CD14-positive monocyte (primary cell): ENCODE measurements at regions not wholly inside any gene's neighbourhood (a gene's known extent, or its start where the extent isn't known, plus 50 kb on each side); places are given as distances from the start of the nearest gene placed in this dataset.
A peak's percentile ranks its signal among the peaks of the same experiment; 100 is the strongest.

Experiments used
- DNase-seq, 3 donors: peaks; one replicate each; pipeline ENCODE4 v3.0.0-alpha.2; 2011 to 2022
- H2AFZ ChIP-seq: 2 replicates; pipeline ENCODE4 v1.6.0; 2012; ENCODE audit warnings: mild to moderate bottlenecking, low read depth, low read length, inconsistent platforms; ENCODE audit not compliant: insufficient read depth, poor library complexity, severe bottlenecking
- H3K27ac ChIP-seq, 2 donors: 1 replicate in 1 of 2; 2 replicates in 1 of 2; pipeline ENCODE4 v1.5.1; 2012 to 2013; ENCODE audit warnings: low read length in 2 of 2, control low read depth in 1 of 2, inconsistent platforms in 1 of 2, low read depth in 1 of 2, mild to moderate bottlenecking in 1 of 2
- H3K27me3 ChIP-seq, 2 donors: one replicate each; pipeline versions ENCODE4 v1.6.0 to v1.6.1; 2011 to 2013; ENCODE audit warnings: low read length in 2 of 2; ENCODE audit not compliant: control insufficient read depth in 2 of 2, insufficient read depth in 2 of 2
- H3K36me3 ChIP-seq, 2 donors: replicated peaks in 1 of 2; 1 replicate in 1 of 2; 2 replicates in 1 of 2; pipeline versions ENCODE4 v1.5.1 to v1.6.1; 2012 to 2013; ENCODE audit warnings: low read length in 2 of 2, control low read depth in 1 of 2, inconsistent platforms in 1 of 2, mild to moderate bottlenecking in 1 of 2; ENCODE audit not compliant: insufficient read depth in 2 of 2, control insufficient read depth in 1 of 2
- H3K4me1 ChIP-seq, 2 donors: 1 replicate in 1 of 2; 2 replicates in 1 of 2; pipeline versions ENCODE4 v1.5.1 to v1.6.1; 2012 to 2013; ENCODE audit warnings: low read length in 2 of 2, control low read depth in 1 of 2, inconsistent platforms in 1 of 2, mild to moderate bottlenecking in 1 of 2, moderate library complexity in 1 of 2; ENCODE audit not compliant: insufficient read depth in 2 of 2, control insufficient read depth in 1 of 2
- H3K4me2 ChIP-seq: replicated peaks from 2 replicates; pipeline ENCODE3; 2012; ENCODE audit warnings: low read length, moderate library complexity, mild to moderate bottlenecking; ENCODE audit not compliant: poor library complexity, severe bottlenecking; ENCODE audit errors: extremely low read depth
- H3K4me3 ChIP-seq, 3 experiments: fragments of 200-600 bp in 1 of 3; sonication (generic) in 1 of 3; replicated peaks in 1 of 3; 1 replicate in 2 of 3; 2 replicates in 1 of 3; pipeline ENCODE4 v1.5.1; 2011 to 2013; ENCODE audit warnings: low read length in 3 of 3, mild to moderate bottlenecking in 3 of 3, control low read depth in 2 of 3, low read depth in 2 of 3, inconsistent platforms in 1 of 3, moderate library complexity in 1 of 3
- H3K79me2 ChIP-seq: 2 replicates; pipeline ENCODE4 v1.6.0; 2012; ENCODE audit warnings: mild to moderate bottlenecking, control low read depth, inconsistent platforms, low read length, moderate library complexity; ENCODE audit not compliant: insufficient read depth
- H3K9ac ChIP-seq: 2 replicates; pipeline ENCODE4 v1.6.0; 2017; ENCODE audit warnings: low read length, mild to moderate bottlenecking; ENCODE audit not compliant: insufficient read depth, poor library complexity, severe bottlenecking
- H3K9me3 ChIP-seq, 2 donors: replicated peaks in 1 of 2; 1 replicate in 1 of 2; 2 replicates in 1 of 2; pipeline versions ENCODE4 v1.5.1 to v1.6.1; 2012 to 2013; ENCODE audit warnings: low read length in 2 of 2, control low read depth in 1 of 2; ENCODE audit not compliant: control insufficient read depth in 1 of 2, insufficient read depth in 1 of 2
- H4K20me1 ChIP-seq: 2 replicates; pipeline ENCODE4 v1.6.0; 2012; ENCODE audit warnings: mild to moderate bottlenecking, low read length, control low read depth, moderate library complexity; ENCODE audit not compliant: insufficient read depth
- H3K27ac Mint-ChIP-seq, 7 donors: one replicate each; pipeline ENCODE4 v1.8.0; 2020; ENCODE audit warnings: mild to moderate bottlenecking in 7 of 7, mixed read lengths in 7 of 7, moderate library complexity in 6 of 7, inconsistent platforms in 2 of 7
- H3K27me3 Mint-ChIP-seq, 3 donors: one replicate each; pipeline ENCODE4 v1.8.0; 2021 to 2022; ENCODE audit warnings: low read depth in 3 of 3, mild to moderate bottlenecking in 3 of 3, mixed read lengths in 3 of 3, moderate library complexity in 3 of 3, inconsistent platforms in 1 of 3
- H3K36me3 Mint-ChIP-seq, 2 donors: one replicate each; pipeline ENCODE4 v1.8.0; 2020; ENCODE audit warnings: mixed read lengths in 2 of 2, inconsistent platforms in 1 of 2, mild to moderate bottlenecking in 1 of 2
- H3K4me1 Mint-ChIP-seq: one replicate; pipeline ENCODE4 v1.8.0; 2020; ENCODE audit warnings: mild to moderate bottlenecking, mixed read lengths
- H3K4me3 Mint-ChIP-seq, 2 donors: one replicate each; pipeline ENCODE4 v1.8.0; 2020; ENCODE audit warnings: mild to moderate bottlenecking in 2 of 2, mixed read lengths in 2 of 2, moderate library complexity in 1 of 2
- H3K9me3 Mint-ChIP-seq, 7 donors: one replicate each; pipeline ENCODE4 v1.8.0; 2020 to 2022; ENCODE audit warnings: mixed read lengths in 7 of 7, mild to moderate bottlenecking in 6 of 7, moderate library complexity in 6 of 7, inconsistent platforms in 2 of 7
- CTCF ChIP-seq: fragments of 200-600 bp; IDR thresholded peaks from one replicate; pipeline ENCODE4 v1.8.0; 2022; ENCODE audit warnings: antibody characterized with exemption, mild to moderate bottlenecking
- WGBS: methylation state at CpG from one replicate; pipeline ENCODE4 v1.1.5; 2013; ENCODE audit warnings: missing lambda C conversion rate; ENCODE audit not compliant: insufficient coverage; 5-methylcytosine and 5-hydroxymethylcytosine counted together
- intact Hi-C, 2 donors: fragments of 100-400 bp; cut with micrococcal nuclease; formaldehyde crosslinking; loops; one replicate each; pipeline versions ENCODE4 v1.15.0 to v1.15.1; 2023

- intact Hi-C loops = no loop called here
These were observed 397.4 kb upstream of the MEF2C start for GRCh38 chr5:89280103-89281037.

More at GRCh38 chr5:89280103-89281037, 397.4 kb upstream of the MEF2C start:
- Mint-ChIP-seq H3K36me3 (peaks cover 2 to 3% of the 10 kb centered on the region in 2 donors), H3K27ac (no peak overlapping the region), H3K4me1 (peaks cover 34% of the 10 kb centered on the region), H3K27me3 (no peaks in the 10 kb centered on the region), H3K4me3 (no peak overlapping the region), H3K9me3 (peaks cover 0 to 6% (median 0%) of the 10 kb centered on the region in 7 donors)
- H3K27me3 ChIP-seq = no peaks in the 10 kb centered on the region
- H4K20me1 ChIP-seq = no peaks in the 10 kb centered on the region
- no peaks in the 10 kb centered on the region for H3K9me3 ChIP-seq
- H2AFZ ChIP-seq = peak overlapping the region; percentile 4
- H3K9ac ChIP-seq = no peak overlapping the region
- no peak for TF ChIP-seq CTCF
- no peak for DNase-seq
- no peaks in the 10 kb centered on the region for H3K79me2 ChIP-seq
- WGBS = no CpG with 5 or more reads among the region's 2 CpGs
- H3K36me3 ChIP-seq = no peaks in the 10 kb centered on the region
- H3K4me3 ChIP-seq = no peak overlapping the region
- H3K27ac ChIP-seq = no peak overlapping the region
- peaks cover 13 to 21% of the 10 kb centered on the region in 2 donors for H3K4me1 ChIP-seq
- no peak overlapping the region for H3K4me2 ChIP-seq
